GM12875 (cell line): ENCODE measurements at regions not wholly inside any gene's neighbourhood (a gene's known extent, or its start where the extent isn't known, plus 50 kb on each side); places are given as distances from the start of the nearest gene placed in this dataset.

Experiments
- H3K4me3 ChIP-seq: one replicate; pipeline ENCODE4 v1.5.1; 2011; ENCODE audit warnings: low read depth, low read length, control low read depth
- CTCF ChIP-seq: IDR thresholded peaks from 2 replicates; pipeline ENCODE4 v1.5.1; 2011; ENCODE audit warnings: low read depth, mild to moderate bottlenecking, control low read depth, inconsistent platforms, low read length, moderate library complexity, borderline replicate concordance; ENCODE audit not compliant: insufficient read depth

GRCh38 chr5:114174131-114174530 lies 187.7 kb upstream of the KCNN2 start:
- no peak for TF ChIP-seq CTCF
- no peak overlapping the region for H3K4me3 ChIP-seq

GRCh38 chr5:114174837-114175236 lies 187.0 kb upstream of the KCNN2 start:
- no peak overlapping the region for H3K4me3 ChIP-seq
- TF ChIP-seq CTCF = no peak

- no peak overlapping the region for H3K4me3 ChIP-seq
- TF ChIP-seq CTCF = no peak
Observed at GRCh38 chr5:114176356-114176755, 185.5 kb upstream of the KCNN2 start.

GRCh38 chr5:114179134-114179533 lies 182.7 kb upstream of the KCNN2 start:
- no peak for TF ChIP-seq CTCF
- H3K4me3 ChIP-seq = no peak overlapping the region

- TF ChIP-seq CTCF = no peak
- H3K4me3 ChIP-seq = no peak overlapping the region
Observed at GRCh38 chr5:114184006-114184405, 177.9 kb upstream of the KCNN2 start.

- no peak for TF ChIP-seq CTCF
- H3K4me3 ChIP-seq = no peak overlapping the region
Observed at GRCh38 chr5:114185274-114185673, 176.6 kb upstream of the KCNN2 start.

GRCh38 chr5:114191441-114191840 lies 170.4 kb upstream of the KCNN2 start:
- TF ChIP-seq CTCF = no peak
- no peak overlapping the region for H3K4me3 ChIP-seq
